ENCODE measurements at regions not wholly inside any gene's neighbourhood (a gene's known extent, or its start where the extent isn't known, plus 50 kb on each side); places are given as distances from the start of the nearest gene placed in this dataset.

DNA sequence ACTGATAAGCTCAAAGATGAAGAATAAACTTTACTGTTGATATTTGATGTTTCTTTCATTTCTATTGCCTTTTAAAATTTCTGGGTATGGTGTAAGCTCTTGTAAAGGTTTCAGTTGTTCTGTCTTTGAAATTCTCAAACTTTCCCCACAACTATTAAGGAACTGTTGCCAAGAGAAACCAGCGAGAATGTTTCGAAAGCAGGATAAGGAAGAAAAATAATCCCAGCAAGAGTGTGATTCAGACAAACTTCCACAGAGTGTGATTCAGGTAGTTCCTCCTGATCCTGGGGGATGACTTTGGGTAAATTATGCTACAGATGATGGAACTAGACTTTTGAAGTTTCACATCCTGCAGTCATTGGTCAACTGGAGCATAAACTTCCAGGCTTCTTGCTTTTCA is 632.0 kb downstream of the NSUN3 start:
- TF ChIP-seq, protein P1, sequence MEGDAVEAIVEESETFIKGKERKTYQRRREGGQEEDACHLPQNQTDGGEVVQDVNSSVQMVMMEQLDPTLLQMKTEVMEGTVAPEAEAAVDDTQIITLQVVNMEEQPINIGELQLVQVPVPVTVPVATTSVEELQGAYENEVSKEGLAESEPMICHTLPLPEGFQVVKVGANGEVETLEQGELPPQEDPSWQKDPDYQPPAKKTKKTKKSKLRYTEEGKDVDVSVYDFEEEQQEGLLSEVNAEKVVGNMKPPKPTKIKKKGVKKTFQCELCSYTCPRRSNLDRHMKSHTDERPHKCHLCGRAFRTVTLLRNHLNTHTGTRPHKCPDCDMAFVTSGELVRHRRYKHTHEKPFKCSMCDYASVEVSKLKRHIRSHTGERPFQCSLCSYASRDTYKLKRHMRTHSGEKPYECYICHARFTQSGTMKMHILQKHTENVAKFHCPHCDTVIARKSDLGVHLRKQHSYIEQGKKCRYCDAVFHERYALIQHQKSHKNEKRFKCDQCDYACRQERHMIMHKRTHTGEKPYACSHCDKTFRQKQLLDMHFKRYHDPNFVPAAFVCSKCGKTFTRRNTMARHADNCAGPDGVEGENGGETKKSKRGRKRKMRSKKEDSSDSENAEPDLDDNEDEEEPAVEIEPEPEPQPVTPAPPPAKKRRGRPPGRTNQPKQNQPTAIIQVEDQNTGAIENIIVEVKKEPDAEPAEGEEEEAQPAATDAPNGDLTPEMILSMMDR (IDR thresholded peaks at IDR 0.05) = no peak
- no peak for TF ChIP-seq POLR2A (IDR thresholded peaks at IDR 0.05)

DNA sequence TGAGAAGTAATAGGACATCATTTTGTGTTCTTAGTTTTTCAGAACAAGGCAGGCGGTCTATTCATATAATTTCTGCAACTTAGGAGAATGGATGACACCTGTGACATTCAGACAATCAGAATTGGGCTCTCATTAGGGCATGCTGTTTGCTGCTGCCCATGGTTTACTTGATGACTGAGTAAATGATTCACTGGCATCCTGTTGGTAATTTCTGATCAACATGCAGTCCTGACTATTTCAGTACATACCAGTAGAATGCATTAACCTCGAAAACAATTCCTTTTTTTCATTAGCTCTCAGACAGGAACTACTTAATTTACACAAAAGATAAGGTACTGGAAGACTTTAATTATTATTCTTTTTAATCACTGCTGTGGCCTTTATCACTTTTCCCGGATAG is 641.6 kb downstream of the NSUN3 start:
- DNase-seq = no peak
- no peaks in the 10 kb centered on the region for H3K27me3 ChIP-seq
- H3K27ac ChIP-seq = no peak overlapping the region
- TF ChIP-seq, protein P1 (IDR thresholded peaks at IDR 0.05) = no peak
- TF ChIP-seq POLR2A (IDR thresholded peaks at IDR 0.05) = no peak
- H3K4me1 ChIP-seq = no peaks in the 10 kb centered on the region
- H3K4me3 ChIP-seq = no peak overlapping the region
- no peaks in the 10 kb centered on the region for H3K36me3 ChIP-seq
- H3K9me3 ChIP-seq = no peaks in the 10 kb centered on the region

More for the DNA sequence above, 632.0 kb downstream of the NSUN3 start:
- Histone ChIP-seq H3K27ac (no peak overlapping the region), H3K9me3 (no peaks in the 10 kb centered on the region), H3K36me3 (no peaks in the 10 kb centered on the region), H3K4me3 (no peak overlapping the region), H3K27me3 (no peaks in the 10 kb centered on the region), H3K4me1 (no peaks in the 10 kb centered on the region)
- no peak for DNase-seq

DNA sequence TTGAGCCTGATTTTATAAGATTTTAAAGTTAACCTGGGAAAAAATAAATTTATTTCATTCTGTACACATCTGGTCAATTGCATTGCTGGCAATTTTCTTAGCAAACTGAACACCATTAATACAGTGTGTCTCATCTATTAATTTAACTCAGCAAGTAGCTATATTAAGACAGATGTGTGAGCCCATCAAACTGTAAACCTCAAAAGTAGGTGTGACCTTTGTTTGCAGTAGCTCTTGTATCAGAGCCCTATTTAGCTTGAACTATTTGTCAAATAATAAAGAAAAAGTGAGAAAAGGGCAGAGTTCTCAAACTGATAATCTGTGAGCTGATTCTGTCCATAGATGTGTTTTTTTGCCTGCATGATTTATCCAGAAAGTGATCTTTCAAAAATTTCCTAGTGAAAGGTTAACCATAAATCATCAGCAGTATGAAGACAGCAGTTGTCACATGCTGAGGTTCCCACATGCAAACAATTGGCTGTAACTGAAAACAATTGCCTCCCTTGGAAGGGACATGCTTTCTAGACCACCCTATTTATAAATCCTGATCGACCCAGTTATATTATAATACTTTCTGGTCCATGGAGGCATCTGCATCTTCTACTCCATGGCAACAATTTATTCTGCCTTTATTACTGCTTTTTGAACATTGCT is 646.5 kb downstream of the NSUN3 start:
- no peaks in the 10 kb centered on the region for H3K27me3 ChIP-seq
- H3K4me1 ChIP-seq = no peaks in the 10 kb centered on the region
- H3K9me3 ChIP-seq = no peaks in the 10 kb centered on the region
- no peaks in the 10 kb centered on the region for H3K36me3 ChIP-seq
- no peak overlapping the region for H3K27ac ChIP-seq
- no peak overlapping the region for H3K4me3 ChIP-seq
- DNase-seq = no peak
- TF ChIP-seq, protein P1 (IDR thresholded peaks at IDR 0.05) = no peak
- TF ChIP-seq POLR2A (IDR thresholded peaks at IDR 0.05) = no peak

DNA sequence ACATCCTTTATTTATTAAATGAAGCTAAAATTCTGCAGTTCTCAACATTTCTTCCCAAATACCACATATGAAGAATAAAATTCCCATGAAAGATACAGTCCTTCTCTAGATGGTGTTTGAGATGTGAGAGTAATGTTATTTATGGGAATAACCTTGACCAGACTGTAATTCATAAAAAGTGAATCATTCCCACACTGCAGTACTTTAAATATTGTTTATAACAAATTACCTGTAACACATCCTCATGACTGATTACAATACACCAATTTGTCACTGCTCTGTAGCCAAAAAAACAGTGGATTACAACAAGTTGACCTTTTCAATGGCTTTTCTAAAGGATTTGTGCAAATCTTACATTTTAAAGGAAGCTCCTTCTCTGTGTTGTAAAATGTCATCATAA is 651.3 kb downstream of the NSUN3 start:
- H3K9me3 ChIP-seq = no peaks in the 10 kb centered on the region
- no peak overlapping the region for H3K27ac ChIP-seq
- H3K4me1 ChIP-seq = no peaks in the 10 kb centered on the region
- DNase-seq = no peak
- TF ChIP-seq POLR2A (IDR thresholded peaks at IDR 0.05) = no peak
- TF ChIP-seq, protein P1 (IDR thresholded peaks at IDR 0.05) = no peak
- no peak overlapping the region for H3K4me3 ChIP-seq
- no peaks in the 10 kb centered on the region for H3K36me3 ChIP-seq
- H3K27me3 ChIP-seq = no peaks in the 10 kb centered on the region

DNA sequence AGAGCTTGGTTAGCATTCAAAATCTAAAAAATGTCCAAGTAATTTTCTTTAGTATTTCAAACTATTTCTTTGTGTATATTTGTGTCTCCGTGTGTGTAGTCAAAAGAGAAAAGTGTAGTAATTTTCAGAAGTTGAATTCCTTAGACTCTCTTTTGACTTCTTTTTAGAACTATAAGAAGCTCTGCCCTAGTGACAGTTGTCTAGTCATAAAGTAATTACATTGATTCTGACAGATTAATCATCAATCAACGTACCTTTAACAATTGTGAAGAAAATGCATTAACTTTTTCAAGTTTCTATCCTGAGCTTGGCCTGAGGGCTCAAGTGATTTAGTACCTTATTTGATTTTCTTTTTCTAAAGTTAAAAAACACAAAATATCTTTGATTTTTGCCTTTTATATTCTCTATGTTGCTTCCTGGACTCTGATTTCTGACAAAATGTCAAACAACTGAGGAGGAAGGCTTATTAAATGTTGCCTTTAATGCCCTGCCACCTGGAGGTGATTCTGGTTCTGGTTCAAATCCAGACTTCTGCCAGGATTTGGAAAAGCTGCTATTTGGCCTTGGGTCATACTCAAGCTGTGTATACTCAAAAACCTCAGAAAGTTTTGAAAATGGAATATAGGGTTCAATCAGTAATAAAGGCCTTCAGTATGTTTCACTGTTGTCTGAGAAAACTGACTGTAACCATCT is 653.6 kb downstream of the NSUN3 start:
- no peak for DNase-seq
- Histone ChIP-seq H3K4me3 (no peak overlapping the region), H3K36me3 (no peaks in the 10 kb centered on the region), H3K27me3 (no peaks in the 10 kb centered on the region), H3K4me1 (no peaks in the 10 kb centered on the region), H3K27ac (no peak overlapping the region), H3K9me3 (no peaks in the 10 kb centered on the region)
- TF ChIP-seq, protein P1 (IDR thresholded peaks at IDR 0.05) = peak in 1 of 6 experiments; percentile 24
- no peak for TF ChIP-seq POLR2A (IDR thresholded peaks at IDR 0.05)
